ENCODE measurements at regions not wholly inside any gene's neighbourhood (a gene's known extent, or its start where the extent isn't known, plus 50 kb on each side); places are given as distances from the start of the nearest gene placed in this dataset.
"Not testable (repeated sequence)": the region's sequence is repeated elsewhere in the genome, so short reads cannot be mapped to it uniquely, and the experiment has no call there.

DNA sequence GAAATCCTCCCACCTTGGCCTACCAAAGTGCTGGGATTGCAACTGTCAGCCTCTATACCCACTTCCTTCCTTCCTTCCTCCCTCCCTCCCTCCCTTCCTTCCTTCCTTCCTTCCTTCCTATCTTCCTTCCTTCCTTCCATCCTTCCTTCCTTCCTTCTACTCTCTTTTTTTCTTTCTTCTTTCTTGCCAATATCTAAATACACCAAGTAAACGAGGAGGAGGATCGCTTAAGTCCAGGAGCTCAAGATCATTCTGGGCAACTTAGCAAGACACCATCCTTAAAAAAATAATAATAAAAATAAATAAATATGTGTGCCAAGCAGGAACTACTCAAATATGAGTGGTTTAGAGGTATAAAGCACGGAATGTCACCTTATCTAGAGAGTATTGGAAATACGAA is 249.4 kb upstream of the TRIB2 start:
- H3K4me1 ChIP-seq (ENCODE audit: insufficient read depth, low read length), result no peaks in the 10 kb centered on the region
- no peak overlapping the region for H2AFZ ChIP-seq (ENCODE audit: low read depth, low read length)
- no peak overlapping the region for H3K4me3 ChIP-seq (ENCODE audit: low read length)
- no peaks in the 10 kb centered on the region for H3K36me3 ChIP-seq (ENCODE audit: insufficient read depth, low read length)
- no peaks in the 10 kb centered on the region for H3K27me3 ChIP-seq (ENCODE audit: insufficient read depth, low read length)
- no peaks in the 10 kb centered on the region for H3K9me3 ChIP-seq (ENCODE audit: low read length)

DNA sequence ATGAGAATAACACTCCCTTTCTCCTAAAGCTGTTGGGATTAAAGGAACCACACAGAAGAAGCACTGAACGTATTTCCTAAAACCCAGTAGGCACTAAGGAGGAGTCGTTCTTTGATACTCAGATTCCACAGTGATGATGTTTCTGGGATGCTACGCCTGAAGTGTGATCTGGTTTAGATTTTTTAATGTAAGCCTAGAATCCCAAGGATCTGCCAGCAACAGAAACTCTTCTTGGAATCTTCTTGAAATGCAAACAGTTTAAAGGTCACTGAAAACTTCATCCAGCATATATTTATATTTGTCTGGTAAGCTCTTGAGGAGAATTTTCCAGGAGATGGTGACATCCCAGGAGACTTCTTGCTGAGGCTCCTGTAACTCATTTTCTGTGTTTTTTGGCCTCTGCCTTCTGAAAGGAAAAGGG is 247.6 kb upstream of the TRIB2 start:
- H3K4me3 ChIP-seq (ENCODE audit: low read length), result no peak overlapping the region
- no peaks in the 10 kb centered on the region for H3K27me3 ChIP-seq (ENCODE audit: insufficient read depth, low read length)
- H3K36me3 ChIP-seq (ENCODE audit: insufficient read depth, low read length), result no peaks in the 10 kb centered on the region
- no peaks in the 10 kb centered on the region for H3K4me1 ChIP-seq (ENCODE audit: insufficient read depth, low read length)
- no peak overlapping the region for H2AFZ ChIP-seq (ENCODE audit: low read depth, low read length)
- H3K9me3 ChIP-seq (ENCODE audit: low read length), result no peaks in the 10 kb centered on the region

DNA sequence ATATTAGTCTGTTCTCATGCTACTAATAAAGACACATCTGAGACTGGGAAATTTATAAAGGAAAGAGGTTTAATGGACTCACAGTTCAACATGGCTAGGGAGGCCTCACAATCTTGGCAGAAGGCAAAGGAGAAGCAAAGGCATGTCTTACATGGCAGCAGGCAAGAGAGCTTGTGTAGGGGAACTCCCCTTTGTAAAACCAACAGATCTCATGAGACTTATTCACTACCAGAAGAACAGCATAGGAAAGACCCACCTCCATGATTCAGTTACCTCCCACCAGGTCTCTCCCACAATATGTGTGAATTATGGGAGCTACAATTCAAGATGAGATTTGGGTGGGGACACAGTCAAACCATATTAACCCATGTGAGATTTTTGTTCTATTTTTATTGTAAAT is 244.5 kb upstream of the TRIB2 start:
- not testable (repeated sequence) for H3K27me3 ChIP-seq (ENCODE audit: insufficient read depth, low read length); H3K4me1 ChIP-seq (ENCODE audit: insufficient read depth, low read length); H2AFZ ChIP-seq (ENCODE audit: low read depth, low read length); H3K9me3 ChIP-seq (ENCODE audit: low read length); H3K4me3 ChIP-seq (ENCODE audit: low read length); H3K36me3 ChIP-seq (ENCODE audit: insufficient read depth, low read length)

DNA sequence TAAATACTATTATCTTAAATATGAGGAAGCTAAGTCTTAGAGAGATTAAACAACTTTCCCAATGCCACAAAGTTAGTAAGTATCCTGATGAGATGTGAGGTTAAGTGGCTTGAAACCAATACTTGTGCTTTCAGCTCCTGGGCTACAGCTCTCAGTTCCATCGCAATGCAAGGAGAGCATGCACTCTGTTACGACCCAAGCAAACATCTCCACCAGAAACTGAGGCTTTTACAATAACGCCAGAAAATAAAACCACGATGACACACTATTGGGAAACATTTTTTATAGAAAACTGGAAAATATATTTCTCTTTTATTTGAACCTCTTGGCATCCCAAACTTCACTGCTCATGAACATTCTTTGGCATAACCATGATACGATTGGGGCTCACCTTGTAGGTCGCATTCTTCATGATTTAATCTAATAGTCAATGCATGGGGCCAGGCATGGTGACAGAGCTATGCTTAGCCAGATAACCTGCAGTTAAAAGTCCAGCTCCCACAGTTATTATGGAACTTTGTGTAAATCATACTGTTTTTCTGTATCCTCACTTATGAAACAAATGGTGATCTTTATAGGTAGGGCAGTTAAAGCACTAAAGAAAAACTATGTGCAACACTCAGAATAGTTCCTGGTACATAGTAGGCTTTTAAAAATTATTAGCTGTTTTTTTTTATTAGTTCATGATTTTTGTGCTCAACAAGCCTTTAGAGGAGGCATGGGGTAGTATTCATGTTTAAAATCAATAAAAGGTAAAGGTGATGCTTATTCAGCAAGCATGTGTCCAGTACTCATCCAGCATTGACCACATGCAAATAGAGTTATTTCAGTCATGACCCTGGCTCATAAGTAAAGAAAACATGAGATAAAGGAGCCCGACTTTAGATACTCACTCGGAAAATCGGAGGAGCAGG is 238.3 kb upstream of the TRIB2 start:
- no peaks in the 10 kb centered on the region for H3K27me3 ChIP-seq (ENCODE audit: insufficient read depth, low read length)
- H3K4me3 ChIP-seq (ENCODE audit: low read length), result no peak overlapping the region
- H3K4me1 ChIP-seq (ENCODE audit: insufficient read depth, low read length), result no peaks in the 10 kb centered on the region
- no peaks in the 10 kb centered on the region for H3K9me3 ChIP-seq (ENCODE audit: low read length)
- no peak overlapping the region for H2AFZ ChIP-seq (ENCODE audit: low read depth, low read length)
- no peaks in the 10 kb centered on the region for H3K36me3 ChIP-seq (ENCODE audit: insufficient read depth, low read length)

DNA sequence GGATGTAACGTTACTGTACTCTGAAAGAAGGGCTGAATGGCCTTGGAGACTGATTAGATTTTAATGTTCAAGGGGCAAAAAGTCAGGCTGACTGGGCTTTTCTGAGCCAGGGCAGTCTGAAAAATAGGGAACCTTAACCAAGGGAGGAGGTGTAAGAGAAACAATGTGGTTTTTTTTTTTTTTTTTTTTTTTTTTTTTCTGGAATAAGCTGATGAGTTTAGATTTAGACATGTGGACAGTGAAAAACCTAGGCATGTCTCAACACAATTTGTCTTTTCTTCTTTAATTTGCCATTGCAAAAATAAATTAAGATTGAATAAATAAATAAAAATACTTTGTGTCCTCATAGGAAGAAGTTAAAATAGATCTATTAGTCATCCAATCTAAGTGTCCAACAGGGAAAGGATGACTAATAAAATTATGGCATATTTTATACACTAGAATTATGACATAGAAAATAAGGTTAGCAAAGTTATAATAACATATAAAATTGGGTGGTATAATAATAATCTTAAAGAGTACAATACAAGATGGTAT is 237.6 kb upstream of the TRIB2 start:
- H3K36me3 ChIP-seq (ENCODE audit: insufficient read depth, low read length), result no peaks in the 10 kb centered on the region
- no peaks in the 10 kb centered on the region for H3K9me3 ChIP-seq (ENCODE audit: low read length)
- no peaks in the 10 kb centered on the region for H3K27me3 ChIP-seq (ENCODE audit: insufficient read depth, low read length)
- no peak overlapping the region for H2AFZ ChIP-seq (ENCODE audit: low read depth, low read length)
- H3K4me3 ChIP-seq (ENCODE audit: low read length), result no peak overlapping the region
- no peaks in the 10 kb centered on the region for H3K4me1 ChIP-seq (ENCODE audit: insufficient read depth, low read length)

DNA sequence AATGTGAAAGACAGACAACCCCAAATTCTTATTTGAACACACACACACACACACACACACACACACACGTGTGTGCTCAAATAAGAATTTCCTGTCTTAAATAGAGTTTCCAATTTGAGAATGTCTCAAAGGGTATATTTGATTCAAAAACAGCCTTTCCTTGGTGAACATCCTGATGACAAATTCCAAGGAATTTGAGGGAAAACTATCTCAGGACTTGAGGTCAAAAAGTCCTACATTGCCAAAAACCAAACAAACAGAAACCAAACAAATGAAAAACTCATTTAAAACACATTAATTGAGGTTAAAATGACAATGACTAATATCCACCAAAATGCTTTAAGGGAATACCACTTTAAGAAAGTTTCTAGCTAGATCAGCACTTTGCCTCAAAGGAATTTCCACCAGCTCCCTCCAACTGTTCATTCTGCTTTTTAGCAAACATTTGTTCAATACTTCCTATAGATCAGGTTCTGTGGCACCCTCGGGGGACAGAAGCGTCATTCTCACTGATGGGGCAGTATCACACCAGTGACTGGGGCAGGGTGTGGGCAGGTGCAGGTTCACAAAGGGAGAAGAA is 232.1 kb upstream of the TRIB2 start:
- H3K4me3 ChIP-seq (ENCODE audit: low read length), result no peak overlapping the region
- no peaks in the 10 kb centered on the region for H3K36me3 ChIP-seq (ENCODE audit: insufficient read depth, low read length)
- no peak overlapping the region for H2AFZ ChIP-seq (ENCODE audit: low read depth, low read length)
- H3K27me3 ChIP-seq (ENCODE audit: insufficient read depth, low read length), result no peaks in the 10 kb centered on the region
- H3K9me3 ChIP-seq (ENCODE audit: low read length), result peaks cover 3% of the 10 kb centered on the region
- no peaks in the 10 kb centered on the region for H3K4me1 ChIP-seq (ENCODE audit: insufficient read depth, low read length)

DNA sequence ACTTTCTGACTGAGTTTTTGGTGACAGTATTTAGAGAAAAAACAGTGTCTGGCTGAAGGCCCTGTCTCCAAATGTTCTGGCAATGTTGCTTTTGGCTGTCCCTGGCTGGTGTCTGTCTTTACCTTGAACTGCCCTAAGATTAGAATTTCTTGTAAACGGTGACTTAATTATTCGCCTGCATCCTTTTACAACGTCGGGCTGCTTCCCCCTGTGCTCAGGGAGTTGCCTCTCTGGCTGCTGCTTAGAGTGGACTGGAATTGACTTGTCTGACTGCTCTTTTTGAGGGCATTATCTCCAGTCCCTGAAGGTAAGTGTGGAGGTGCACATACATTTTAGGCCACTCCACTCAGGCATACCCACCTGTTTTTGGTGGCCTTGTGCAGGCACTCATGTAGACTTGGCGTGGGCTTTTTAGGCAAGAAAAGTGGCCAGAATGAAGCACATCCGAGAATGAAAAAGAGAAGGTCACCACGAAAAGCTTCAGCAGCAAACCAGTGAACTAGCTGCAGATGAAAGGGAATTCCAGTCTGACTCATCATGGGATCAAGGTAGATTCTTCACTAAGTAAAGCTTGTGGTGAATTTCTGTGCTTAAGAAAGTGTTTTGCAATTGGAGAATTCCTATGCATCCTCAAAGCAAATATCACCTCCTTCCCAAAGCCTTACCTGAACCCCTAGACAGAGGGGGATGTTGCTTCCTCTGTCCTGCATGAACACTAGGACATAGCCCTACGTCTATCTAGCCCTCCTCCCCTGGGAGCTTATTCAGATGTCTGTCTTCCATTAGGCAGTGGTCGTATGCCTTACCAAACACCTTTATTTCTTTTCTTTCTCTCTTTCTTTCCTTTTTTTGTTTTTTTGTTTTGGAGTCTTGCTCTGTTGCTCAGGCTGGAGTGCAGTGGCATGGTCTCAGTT is 230.3 kb upstream of the TRIB2 start:
- H3K27me3 ChIP-seq (ENCODE audit: insufficient read depth, low read length), result no peaks in the 10 kb centered on the region
- no peaks in the 10 kb centered on the region for H3K4me1 ChIP-seq (ENCODE audit: insufficient read depth, low read length)
- H2AFZ ChIP-seq (ENCODE audit: low read depth, low read length), result no peak overlapping the region
- no peak overlapping the region for H3K4me3 ChIP-seq (ENCODE audit: low read length)
- no peaks in the 10 kb centered on the region for H3K36me3 ChIP-seq (ENCODE audit: insufficient read depth, low read length)
- peaks cover 3% of the 10 kb centered on the region for H3K9me3 ChIP-seq (ENCODE audit: low read length)

DNA sequence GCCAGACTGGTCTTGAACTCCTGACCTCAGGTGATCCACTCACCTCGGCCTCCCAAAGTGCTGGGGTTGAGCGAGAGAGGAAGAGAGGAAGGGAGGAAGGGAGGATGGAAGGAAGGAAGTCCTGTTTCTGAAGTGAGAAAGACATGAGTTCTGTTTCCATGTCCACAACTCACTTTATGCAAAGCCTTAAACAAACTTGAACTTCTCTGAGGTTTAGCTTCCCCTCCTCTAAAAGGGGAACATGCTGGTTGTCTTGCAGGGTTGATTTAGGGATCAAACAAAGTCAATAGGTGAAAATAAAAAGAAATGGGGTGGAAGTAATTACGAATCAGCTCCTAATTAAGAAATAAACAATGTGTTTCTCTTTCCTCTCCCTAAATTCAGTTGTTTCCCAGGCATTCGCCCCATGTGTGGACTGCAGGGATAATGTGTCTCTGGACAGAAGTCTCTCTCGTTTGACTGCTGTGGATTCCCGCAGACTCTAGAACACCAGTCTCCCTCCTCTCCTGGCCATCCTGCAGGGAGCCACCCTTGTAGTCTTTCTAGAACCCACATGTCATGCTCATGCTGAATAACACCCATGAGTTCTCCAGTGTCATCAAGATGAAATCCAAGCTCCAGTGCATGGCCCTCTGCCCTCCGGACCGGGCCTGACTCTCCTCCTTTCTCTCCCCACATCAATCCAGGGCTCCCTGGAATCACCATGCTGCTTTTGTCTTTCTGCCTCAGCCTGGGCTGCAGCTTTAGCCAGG is 229.3 kb upstream of the TRIB2 start:
- H3K9me3 ChIP-seq (ENCODE audit: low read length), result peaks cover 3% of the 10 kb centered on the region
- no peak overlapping the region for H2AFZ ChIP-seq (ENCODE audit: low read depth, low read length)
- no peak overlapping the region for H3K4me3 ChIP-seq (ENCODE audit: low read length)
- H3K36me3 ChIP-seq (ENCODE audit: insufficient read depth, low read length), result no peaks in the 10 kb centered on the region
- no peaks in the 10 kb centered on the region for H3K4me1 ChIP-seq (ENCODE audit: insufficient read depth, low read length)
- no peaks in the 10 kb centered on the region for H3K27me3 ChIP-seq (ENCODE audit: insufficient read depth, low read length)

DNA sequence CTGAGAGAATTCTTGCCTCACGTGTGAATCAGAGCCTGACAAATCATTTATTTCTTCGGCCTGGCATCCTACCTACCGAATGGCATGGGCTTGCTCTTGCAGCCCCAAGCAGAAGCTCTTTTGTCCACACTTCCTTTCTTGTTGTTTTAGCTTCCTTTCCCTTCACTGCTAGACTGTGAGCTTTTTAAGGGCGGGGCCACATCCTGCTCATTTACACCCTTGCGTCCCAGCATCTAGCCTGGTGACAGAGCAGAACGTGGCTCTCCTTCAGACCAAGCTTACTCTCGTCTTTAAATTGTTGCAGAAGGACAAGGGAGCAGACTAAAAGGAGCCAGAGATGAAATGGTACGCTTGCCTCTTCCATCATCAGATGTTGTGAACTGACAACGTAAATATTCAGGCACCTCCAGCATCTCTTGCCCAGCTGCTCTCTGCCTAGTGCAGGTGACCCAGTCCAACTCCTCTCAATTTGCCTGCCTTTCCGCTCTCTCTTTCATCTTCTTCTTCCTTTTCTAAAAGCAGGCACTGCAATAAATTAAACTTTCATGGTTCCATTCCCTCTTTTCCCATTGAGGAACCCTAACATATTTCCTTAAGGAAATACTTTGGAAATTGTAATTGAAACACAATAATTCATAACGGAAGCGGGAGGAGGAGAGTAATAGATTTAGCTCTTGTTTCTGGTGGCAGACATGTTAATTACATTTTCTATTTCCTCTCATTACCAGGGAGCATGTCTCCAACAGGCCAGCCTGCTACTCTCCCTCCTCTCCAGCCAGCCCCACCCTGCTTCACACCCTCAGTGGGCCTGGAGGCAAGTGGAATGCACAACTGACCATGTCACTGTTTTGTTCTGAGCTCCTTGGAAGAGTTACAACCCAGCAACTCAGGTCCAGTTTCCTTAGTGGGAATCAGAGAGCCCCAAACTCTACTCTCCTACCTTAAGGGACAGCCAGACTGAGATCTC is 228.1 kb upstream of the TRIB2 start:
- Histone ChIP-seq H3K36me3 (ENCODE audit: insufficient read depth, low read length) (no peaks in the 10 kb centered on the region), H3K4me3 (ENCODE audit: low read length) (no peak overlapping the region), H3K4me1 (ENCODE audit: insufficient read depth, low read length) (no peaks in the 10 kb centered on the region), H3K9me3 (ENCODE audit: low read length) (peaks cover 3% of the 10 kb centered on the region), H3K27me3 (ENCODE audit: insufficient read depth, low read length) (no peaks in the 10 kb centered on the region), H2AFZ (ENCODE audit: low read depth, low read length) (no peak overlapping the region)

DNA sequence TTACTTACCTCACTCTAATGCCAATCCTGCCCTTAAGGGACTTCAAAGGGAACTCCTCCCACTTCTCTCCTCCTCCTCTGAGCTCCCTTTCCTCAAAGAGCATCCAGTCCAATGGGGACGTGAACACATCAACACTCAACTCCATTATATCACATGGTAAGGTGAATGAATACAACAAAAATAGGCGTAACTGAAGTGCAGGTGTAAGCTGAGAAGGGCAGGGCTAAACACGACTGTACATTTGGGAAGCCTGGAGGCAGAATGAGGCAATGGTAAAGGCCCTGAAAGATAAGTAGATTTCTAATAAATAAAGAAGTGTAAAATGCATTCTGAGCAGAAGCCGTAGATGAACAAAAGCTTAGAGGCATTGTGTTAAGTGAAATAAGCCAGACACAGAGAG is 226.1 kb upstream of the TRIB2 start:
- H3K9me3 ChIP-seq (ENCODE audit: low read length), result no peaks in the 10 kb centered on the region
- no peaks in the 10 kb centered on the region for H3K27me3 ChIP-seq (ENCODE audit: insufficient read depth, low read length)
- H3K36me3 ChIP-seq (ENCODE audit: insufficient read depth, low read length), result no peaks in the 10 kb centered on the region
- H3K4me3 ChIP-seq (ENCODE audit: low read length), result no peak overlapping the region
- no peak overlapping the region for H2AFZ ChIP-seq (ENCODE audit: low read depth, low read length)
- no peaks in the 10 kb centered on the region for H3K4me1 ChIP-seq (ENCODE audit: insufficient read depth, low read length)

DNA sequence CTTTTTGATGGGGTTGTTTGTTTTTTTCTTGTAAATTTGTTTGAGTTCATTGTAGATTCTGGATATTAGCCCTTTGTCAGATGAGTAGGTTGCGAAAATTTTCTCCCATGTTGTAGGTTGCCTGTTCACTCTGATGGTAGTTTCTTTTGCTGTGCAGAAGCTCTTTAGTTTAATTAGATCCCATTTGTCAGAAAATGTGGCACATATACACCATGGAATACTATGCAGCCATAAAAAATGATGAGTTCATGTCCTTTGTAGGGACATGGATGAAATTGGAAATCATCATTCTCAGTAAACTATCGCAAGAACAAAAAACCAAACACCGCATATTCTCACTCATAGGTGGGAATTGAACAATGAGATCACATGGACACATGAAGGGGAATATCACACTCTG is 224.4 kb upstream of the TRIB2 start:
- H3K27me3 ChIP-seq (ENCODE audit: insufficient read depth, low read length); H2AFZ ChIP-seq (ENCODE audit: low read depth, low read length); H3K36me3 ChIP-seq (ENCODE audit: insufficient read depth, low read length); H3K4me1 ChIP-seq (ENCODE audit: insufficient read depth, low read length); H3K4me3 ChIP-seq (ENCODE audit: low read length); H3K9me3 ChIP-seq (ENCODE audit: low read length): not testable (repeated sequence)
